ENCODE measurements at regions not wholly inside any gene's neighbourhood (a gene's known extent, or its start where the extent isn't known, plus 50 kb on each side); places are given as distances from the start of the nearest gene placed in this dataset.
"Not testable (repeated sequence)": the region's sequence is repeated elsewhere in the genome, so short reads cannot be mapped to it uniquely, and the experiment has no call there.

GRCh38 chr12:131231032-131231980 lies 277.6 kb downstream of the ADGRD1 start:
- no peaks in the 10 kb centered on the region for H3K27me3 ChIP-seq (ENCODE audit: control insufficient read depth, insufficient read depth)
- no peak for DNase-seq
- intact Hi-C loops (cut with DNase I): no loop called here
- peaks cover 2% of the 10 kb centered on the region for H3K4me1 ChIP-seq (ENCODE audit: control insufficient read depth, insufficient read depth, low read length)
- peaks cover 2% of the 10 kb centered on the region for H3K9me3 ChIP-seq (ENCODE audit: control insufficient read depth, low read length)
- no peak overlapping the region for H3K27ac ChIP-seq (ENCODE audit: low read length)
- ATAC-seq: no peak
- no peak overlapping the region for H3K4me3 ChIP-seq (ENCODE audit: low read length)
- 59% methylated on average over 23 of the region's 23 CpGs for WGBS

DNA sequence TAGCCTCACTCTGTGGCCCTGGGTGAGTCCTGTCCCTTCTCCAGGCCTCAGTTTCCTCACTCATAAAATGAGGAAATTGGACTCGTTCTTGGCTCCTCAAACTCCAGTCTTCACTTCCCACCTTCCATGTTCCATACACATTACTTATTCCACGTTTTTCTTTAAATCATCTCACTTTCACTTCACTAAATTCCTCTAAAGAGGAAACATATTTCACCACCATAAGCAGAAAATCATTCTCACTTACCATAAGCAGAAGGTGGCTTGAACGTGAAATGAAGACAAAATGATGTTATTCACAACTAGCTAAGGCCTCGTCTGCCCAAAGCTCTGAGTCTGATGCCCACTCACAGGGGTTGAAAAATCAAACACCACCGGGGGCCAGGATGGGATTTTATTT lies 278.3 kb downstream of the ADGRD1 start:
- Histone ChIP-seq H3K27me3 (ENCODE audit: control insufficient read depth, insufficient read depth) (no peaks in the 10 kb centered on the region), H3K4me3 (ENCODE audit: low read length) (no peak overlapping the region), H3K4me1 (ENCODE audit: control insufficient read depth, insufficient read depth, low read length) (peaks cover 2% of the 10 kb centered on the region), H3K27ac (ENCODE audit: low read length) (no peak overlapping the region), H3K9me3 (ENCODE audit: control insufficient read depth, low read length) (peaks cover 2% of the 10 kb centered on the region)
- ATAC-seq (no peak), DNase-seq (no peak)
- intact Hi-C loops (cut with DNase I): no loop called here
- WGBS: 63% methylated on average over 5 of the region's 5 CpGs

DNA sequence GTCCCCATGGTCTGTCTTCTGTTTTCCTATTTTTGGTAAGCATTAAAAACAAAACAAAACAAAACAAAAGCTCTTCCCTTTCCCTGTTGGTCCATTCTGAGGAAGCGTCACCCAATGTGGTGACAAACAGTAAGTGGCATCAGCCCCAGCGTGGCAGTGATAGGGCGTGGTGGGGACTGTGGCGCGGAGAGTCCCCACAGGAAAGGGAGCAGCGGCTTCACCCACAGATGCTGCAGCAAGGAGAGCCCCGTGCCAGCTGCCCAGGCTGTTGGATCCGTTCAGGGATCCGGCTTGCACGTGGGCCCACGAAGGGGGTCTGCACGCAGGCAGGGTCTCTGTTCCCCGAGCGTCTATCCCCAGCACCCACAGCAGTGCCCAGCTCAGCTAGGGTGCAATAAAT lies 279.2 kb downstream of the ADGRD1 start:
- 72% methylated on average over 12 of the region's 14 CpGs for WGBS
- ATAC-seq; H3K4me1 ChIP-seq (ENCODE audit: control insufficient read depth, insufficient read depth, low read length); DNase-seq; intact Hi-C loops (cut with DNase I); H3K27ac ChIP-seq (ENCODE audit: low read length); H3K9me3 ChIP-seq (ENCODE audit: control insufficient read depth, low read length); H3K27me3 ChIP-seq (ENCODE audit: control insufficient read depth, insufficient read depth); H3K4me3 ChIP-seq (ENCODE audit: low read length): not testable (repeated sequence)

DNA sequence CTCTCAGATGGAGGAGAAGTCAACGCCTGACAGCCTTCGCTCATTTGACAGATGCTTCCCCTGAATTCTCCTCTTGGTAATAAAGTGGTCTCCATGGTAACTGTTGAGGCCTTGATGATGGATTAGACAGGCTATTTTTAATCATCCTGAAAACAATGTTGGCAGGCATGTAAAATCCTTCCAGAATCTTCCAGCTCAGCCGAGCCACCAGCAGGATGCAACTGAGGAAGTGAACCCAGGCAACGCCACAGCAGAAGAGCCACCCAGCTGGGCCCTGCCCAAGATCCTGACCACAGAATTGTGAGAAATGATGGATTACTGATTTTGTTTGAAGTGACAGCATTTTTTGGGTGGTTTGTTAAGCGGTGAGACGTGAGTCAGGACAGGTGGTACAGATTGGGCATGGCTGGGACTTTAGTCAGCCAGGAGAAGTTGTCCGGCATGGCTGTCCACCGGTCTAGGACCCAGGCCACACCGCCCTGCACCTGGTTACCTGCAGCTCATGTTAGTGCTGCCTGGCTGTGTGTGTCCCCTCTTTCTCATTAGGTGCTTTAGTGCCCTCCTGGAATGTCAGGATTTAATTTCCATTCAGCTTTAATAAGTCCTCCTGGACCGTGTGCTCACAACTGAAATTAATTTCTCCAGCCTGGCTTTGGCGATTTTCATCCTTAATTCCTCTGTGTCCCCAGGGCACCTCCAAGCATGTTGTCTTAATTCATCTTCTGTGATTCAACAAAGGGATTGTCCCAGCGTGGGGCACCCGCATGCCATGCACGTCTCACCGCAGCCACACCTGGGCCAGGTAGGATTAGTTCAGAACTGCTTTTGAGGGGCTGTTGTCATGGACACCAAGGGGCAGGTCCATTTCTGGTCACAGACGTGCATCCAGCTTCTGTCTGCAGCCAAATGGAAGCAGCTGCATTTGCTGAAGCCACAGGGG lies 280.4 kb downstream of the ADGRD1 start:
- 77% methylated on average over 16 of the region's 16 CpGs for WGBS

DNA sequence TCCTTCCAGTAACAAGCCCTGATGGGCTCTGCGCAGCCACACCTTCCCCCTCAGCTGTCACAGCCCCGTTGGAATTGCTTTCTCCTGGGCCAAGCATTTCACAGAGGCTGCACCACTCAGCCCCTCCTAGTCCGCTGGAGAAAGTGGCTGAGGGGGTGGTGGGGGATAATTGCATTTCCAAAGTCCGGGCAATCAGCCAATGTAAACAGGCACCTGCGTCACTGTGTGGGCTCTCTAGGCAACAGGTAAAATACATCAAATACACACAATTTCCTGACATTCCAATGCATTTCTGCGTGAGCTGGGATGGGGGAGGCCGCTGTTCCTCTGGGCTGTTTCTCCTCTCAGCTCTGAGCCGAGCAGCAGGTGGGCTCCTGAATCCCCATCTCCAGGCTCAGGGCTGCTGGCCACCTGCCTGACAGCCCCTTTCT lies 281.1 kb downstream of the ADGRD1 start:
- H3K27me3 ChIP-seq (ENCODE audit: control insufficient read depth, insufficient read depth); H3K27ac ChIP-seq (ENCODE audit: low read length); H3K4me3 ChIP-seq (ENCODE audit: low read length); H3K4me1 ChIP-seq (ENCODE audit: control insufficient read depth, insufficient read depth, low read length); DNase-seq; intact Hi-C loops (cut with DNase I); H3K9me3 ChIP-seq (ENCODE audit: control insufficient read depth, low read length); ATAC-seq: not testable (repeated sequence)
- 25% methylated on average over 6 of the region's 8 CpGs for WGBS

More for the DNA sequence above, 280.4 kb downstream of the ADGRD1 start:
- DNase-seq; H3K27ac ChIP-seq (ENCODE audit: low read length); ATAC-seq; H3K9me3 ChIP-seq (ENCODE audit: control insufficient read depth, low read length); H3K27me3 ChIP-seq (ENCODE audit: control insufficient read depth, insufficient read depth); H3K4me1 ChIP-seq (ENCODE audit: control insufficient read depth, insufficient read depth, low read length); H3K4me3 ChIP-seq (ENCODE audit: low read length); intact Hi-C loops (cut with DNase I): not testable (repeated sequence)

GRCh38 chr12:131235871-131236271 lies 282.2 kb downstream of the ADGRD1 start:
- peaks cover 2% of the 10 kb centered on the region for H3K9me3 ChIP-seq (ENCODE audit: control insufficient read depth, low read length)
- no peak for DNase-seq
- no peaks in the 10 kb centered on the region for H3K27me3 ChIP-seq (ENCODE audit: control insufficient read depth, insufficient read depth)
- 86% methylated on average over 12 of the region's 12 CpGs for WGBS
- no peak overlapping the region for H3K4me3 ChIP-seq (ENCODE audit: low read length)
- ATAC-seq: no peak
- no peak overlapping the region for H3K27ac ChIP-seq (ENCODE audit: low read length)
- H3K4me1 ChIP-seq (ENCODE audit: control insufficient read depth, insufficient read depth, low read length): no peaks in the 10 kb centered on the region
- intact Hi-C loops (cut with DNase I): no loop called here

- 67% methylated on average over 7 of the region's 7 CpGs for WGBS
- Histone ChIP-seq H3K9me3 (ENCODE audit: control insufficient read depth, low read length) (no peaks in the 10 kb centered on the region), H3K27me3 (ENCODE audit: control insufficient read depth, insufficient read depth) (no peaks in the 10 kb centered on the region), H3K4me3 (ENCODE audit: low read length) (no peak overlapping the region), H3K27ac (ENCODE audit: low read length) (no peak overlapping the region), H3K4me1 (ENCODE audit: control insufficient read depth, insufficient read depth, low read length) (no peaks in the 10 kb centered on the region)
- intact Hi-C loops (cut with DNase I): no loop called here
- ATAC-seq (no peak), DNase-seq (no peak)
Measured at GRCh38 chr12:131239384-131240094, 285.8 kb downstream of the ADGRD1 start.

GRCh38 chr12:131241517-131241916 lies 287.8 kb downstream of the ADGRD1 start:
- Histone ChIP-seq H3K27ac (ENCODE audit: low read length) (no peak overlapping the region), H3K4me3 (ENCODE audit: low read length) (no peak overlapping the region), H3K27me3 (ENCODE audit: control insufficient read depth, insufficient read depth) (no peaks in the 10 kb centered on the region), H3K4me1 (ENCODE audit: control insufficient read depth, insufficient read depth, low read length) (no peaks in the 10 kb centered on the region), H3K9me3 (ENCODE audit: control insufficient read depth, low read length) (no peaks in the 10 kb centered on the region)
- no peak for ATAC-seq
- no peak for DNase-seq
- intact Hi-C loops (cut with DNase I): no loop called here

DNA sequence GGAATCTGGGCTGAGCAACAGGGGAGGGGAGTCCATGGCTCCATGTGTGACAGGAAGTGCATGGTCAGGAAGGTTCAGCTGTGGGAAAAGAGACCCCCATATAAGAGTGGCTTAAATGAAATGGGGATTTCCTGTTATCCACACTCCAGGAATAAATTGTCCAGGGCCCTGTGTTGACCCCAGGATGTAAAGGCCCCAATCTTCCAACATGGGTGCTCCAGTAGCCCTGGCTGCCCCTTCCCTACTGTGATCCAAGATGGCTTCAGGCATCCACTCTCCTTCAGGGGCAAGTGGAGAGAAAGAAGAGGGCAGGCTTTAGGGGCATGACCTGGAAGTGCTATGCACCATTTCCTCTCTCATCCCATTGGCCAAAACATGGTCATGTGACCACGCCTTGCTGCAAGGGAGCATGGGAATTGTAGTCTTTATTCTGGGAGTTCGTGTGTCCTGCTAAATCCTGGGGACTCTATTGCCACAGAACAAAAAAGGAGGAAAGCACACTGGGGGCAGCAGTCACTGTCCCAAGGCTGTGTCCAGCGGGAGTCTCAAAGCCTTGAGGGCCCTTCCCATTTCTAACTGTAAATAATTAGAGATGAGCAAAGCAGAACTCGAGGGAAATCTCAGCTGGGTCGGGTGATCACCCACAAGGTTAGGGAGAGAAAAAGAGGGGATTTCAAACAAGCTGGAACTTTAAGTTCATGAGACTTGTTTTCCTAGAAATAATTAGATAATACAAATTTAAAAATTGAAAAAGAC lies 289.2 kb downstream of the ADGRD1 start:
- DNase-seq: no peak
- Histone ChIP-seq H3K27ac (ENCODE audit: low read length) (no peak overlapping the region), H3K9me3 (ENCODE audit: control insufficient read depth, low read length) (no peaks in the 10 kb centered on the region), H3K4me3 (ENCODE audit: low read length) (no peak overlapping the region), H3K4me1 (ENCODE audit: control insufficient read depth, insufficient read depth, low read length) (no peaks in the 10 kb centered on the region), H3K27me3 (ENCODE audit: control insufficient read depth, insufficient read depth) (no peaks in the 10 kb centered on the region)
- intact Hi-C loops (cut with DNase I): no loop called here
- 87% methylated on average over 5 of the region's 5 CpGs for WGBS
- ATAC-seq: no peak

GRCh38 chr12:131244157-131244688 lies 290.5 kb downstream of the ADGRD1 start:
- H3K4me3 ChIP-seq (ENCODE audit: low read length); intact Hi-C loops (cut with DNase I): not testable (repeated sequence)
- 69% methylated on average over 9 of the region's 15 CpGs for WGBS

More at GRCh38 chr12:131244157-131244688, 290.5 kb downstream of the ADGRD1 start:
- H3K27me3 ChIP-seq (ENCODE audit: control insufficient read depth, insufficient read depth); H3K27ac ChIP-seq (ENCODE audit: low read length); H3K9me3 ChIP-seq (ENCODE audit: control insufficient read depth, low read length); H3K4me1 ChIP-seq (ENCODE audit: control insufficient read depth, insufficient read depth, low read length); ATAC-seq; DNase-seq: not testable (repeated sequence)
